ENCODE measurements at regions not wholly inside any gene's neighbourhood (a gene's known extent, or its start where the extent isn't known, plus 50 kb on each side); places are given as distances from the start of the nearest gene placed in this dataset.

GRCh38 chr12:15050659-15051058 is 77.8 kb downstream of the PDE6H start:
- TF ChIP-seq, protein P1, sequence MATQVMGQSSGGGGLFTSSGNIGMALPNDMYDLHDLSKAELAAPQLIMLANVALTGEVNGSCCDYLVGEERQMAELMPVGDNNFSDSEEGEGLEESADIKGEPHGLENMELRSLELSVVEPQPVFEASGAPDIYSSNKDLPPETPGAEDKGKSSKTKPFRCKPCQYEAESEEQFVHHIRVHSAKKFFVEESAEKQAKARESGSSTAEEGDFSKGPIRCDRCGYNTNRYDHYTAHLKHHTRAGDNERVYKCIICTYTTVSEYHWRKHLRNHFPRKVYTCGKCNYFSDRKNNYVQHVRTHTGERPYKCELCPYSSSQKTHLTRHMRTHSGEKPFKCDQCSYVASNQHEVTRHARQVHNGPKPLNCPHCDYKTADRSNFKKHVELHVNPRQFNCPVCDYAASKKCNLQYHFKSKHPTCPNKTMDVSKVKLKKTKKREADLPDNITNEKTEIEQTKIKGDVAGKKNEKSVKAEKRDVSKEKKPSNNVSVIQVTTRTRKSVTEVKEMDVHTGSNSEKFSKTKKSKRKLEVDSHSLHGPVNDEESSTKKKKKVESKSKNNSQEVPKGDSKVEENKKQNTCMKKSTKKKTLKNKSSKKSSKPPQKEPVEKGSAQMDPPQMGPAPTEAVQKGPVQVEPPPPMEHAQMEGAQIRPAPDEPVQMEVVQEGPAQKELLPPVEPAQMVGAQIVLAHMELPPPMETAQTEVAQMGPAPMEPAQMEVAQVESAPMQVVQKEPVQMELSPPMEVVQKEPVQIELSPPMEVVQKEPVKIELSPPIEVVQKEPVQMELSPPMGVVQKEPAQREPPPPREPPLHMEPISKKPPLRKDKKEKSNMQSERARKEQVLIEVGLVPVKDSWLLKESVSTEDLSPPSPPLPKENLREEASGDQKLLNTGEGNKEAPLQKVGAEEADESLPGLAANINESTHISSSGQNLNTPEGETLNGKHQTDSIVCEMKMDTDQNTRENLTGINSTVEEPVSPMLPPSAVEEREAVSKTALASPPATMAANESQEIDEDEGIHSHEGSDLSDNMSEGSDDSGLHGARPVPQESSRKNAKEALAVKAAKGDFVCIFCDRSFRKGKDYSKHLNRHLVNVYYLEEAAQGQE (IDR thresholded peaks at IDR 0.05; ENCODE audit: insufficient replicate concordance, low read depth): no peak
- TF ChIP-seq CTCF (IDR thresholded peaks at IDR 0.05; ENCODE audit: insufficient read depth, low read length): no peak
- no peak for TF ChIP-seq POLR2AphosphoS5 (IDR thresholded peaks at IDR 0.05; ENCODE audit: low read depth)

Data from HL-60 (cell line).